ENCODE measurements at regions not wholly inside any gene's neighbourhood (a gene's known extent, or its start where the extent isn't known, plus 50 kb on each side); places are given as distances from the start of the nearest gene placed in this dataset.
"Not testable (repeated sequence)": the region's sequence is repeated elsewhere in the genome, so short reads cannot be mapped to it uniquely, and the experiment has no call there.

DNA sequence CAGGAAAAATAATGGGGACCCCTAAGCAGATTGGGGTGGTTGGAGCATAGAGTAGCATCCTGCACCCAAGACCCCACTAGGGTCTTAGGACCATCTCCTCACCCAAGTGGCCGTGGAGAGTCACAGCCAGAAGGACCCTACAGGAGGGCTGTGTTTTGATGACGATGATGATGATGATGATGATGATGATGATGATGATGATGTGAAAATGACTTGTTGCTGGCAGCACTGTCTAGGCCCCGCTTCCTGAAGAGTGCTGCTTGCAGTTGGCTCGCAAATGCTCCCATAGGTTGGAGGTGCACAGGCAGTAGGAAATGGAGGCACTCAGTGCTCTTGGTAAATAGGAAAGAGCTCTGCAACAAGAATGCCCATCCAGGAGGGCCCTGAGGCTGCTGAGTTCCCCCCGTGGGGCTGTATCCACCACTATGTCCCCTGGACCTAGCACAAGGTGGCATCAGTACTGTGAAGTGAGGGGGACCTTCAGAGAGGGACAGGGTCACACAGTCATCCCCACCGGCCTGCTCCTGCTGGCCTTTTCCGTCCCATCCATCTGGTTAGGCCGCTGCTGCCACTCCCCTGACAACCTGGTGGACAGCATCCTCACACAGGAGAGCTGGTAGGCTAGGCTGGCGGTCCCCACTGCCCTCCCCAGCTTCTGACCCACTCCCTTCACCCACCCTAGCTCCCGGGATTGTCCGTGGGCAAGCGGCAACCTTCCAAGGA is 139.6 kb downstream of the FOXD2 start:
- no peak for DNase-seq

- no peak for DNase-seq
These were observed 140.3 kb downstream of the FOXD2 start for GRCh38 chr1:47578026-47578720.

GRCh38 chr1:47578721-47579419 is 141.0 kb downstream of the FOXD2 start:
- DNase-seq, result no peak

DNA sequence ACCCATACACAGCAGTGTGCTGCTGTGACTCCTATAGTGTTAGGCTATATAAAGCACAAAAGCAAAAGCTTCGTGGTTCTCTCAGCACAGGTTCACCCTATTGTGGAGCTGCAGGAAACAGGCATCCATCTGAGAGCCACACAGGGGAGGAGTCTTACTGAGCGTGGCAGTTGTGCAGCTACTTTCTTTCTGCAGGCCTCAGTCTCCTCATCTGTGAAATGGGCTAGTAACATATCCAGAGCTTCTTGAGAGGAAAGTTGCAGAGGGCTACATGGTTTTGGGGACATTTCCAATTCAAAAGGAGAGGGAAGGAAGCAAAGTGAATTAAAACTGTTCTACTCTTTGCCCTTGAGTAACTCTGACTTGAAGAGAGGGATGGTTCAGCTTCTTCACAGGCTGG is 142.0 kb downstream of the FOXD2 start:
- no peak for DNase-seq

DNA sequence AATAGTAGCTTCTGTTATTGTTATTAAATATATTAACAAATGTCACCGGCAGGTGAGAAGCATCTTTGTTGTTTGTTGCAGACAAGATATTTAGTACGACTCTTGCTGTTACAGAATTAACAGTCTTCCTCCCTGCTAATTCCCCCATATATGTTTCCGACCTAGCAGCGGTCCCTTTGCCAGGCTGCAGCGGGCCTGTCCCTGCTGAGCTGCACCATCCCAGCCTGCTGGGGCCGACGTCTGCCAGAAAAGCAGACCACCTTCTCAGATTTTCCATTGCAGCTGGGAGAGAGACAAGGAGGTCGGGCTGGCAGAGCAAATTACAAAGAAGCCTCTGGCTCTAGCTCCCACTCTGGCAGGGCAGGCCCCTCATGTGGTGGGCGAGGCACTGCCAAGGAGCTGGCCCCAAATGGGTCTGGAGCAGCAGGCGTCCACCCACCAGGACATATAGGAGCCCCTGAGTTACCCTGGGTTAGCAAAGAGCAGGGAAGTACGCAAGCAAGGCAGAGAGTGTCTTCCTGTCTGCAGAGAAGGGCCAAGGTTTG is 142.7 kb downstream of the FOXD2 start:
- no peak for DNase-seq

- no peak for DNase-seq
These were observed 145.2 kb downstream of the FOXD2 start for GRCh38 chr1:47582891-47583608.

GRCh38 chr1:47584249-47584648 is 146.4 kb downstream of the FOXD2 start:
- DNase-seq, result no peak

GRCh38 chr1:47585141-47585902 is 147.5 kb downstream of the FOXD2 start:
- DNase-seq, result no peak

GRCh38 chr1:47587891-47588582 is 150.2 kb downstream of the FOXD2 start:
- DNase-seq, result no peak

- no peak for DNase-seq
These were observed 152.8 kb downstream of the FOXD2 start for GRCh38 chr1:47590523-47591225.

- no peak for DNase-seq
These were observed 154.0 kb downstream of the FOXD2 start for GRCh38 chr1:47591801-47592200.

- DNase-seq, result no peak
These were observed 154.6 kb downstream of the FOXD2 start for GRCh38 chr1:47592296-47593012.

- no peak for DNase-seq
These were observed 155.2 kb downstream of the FOXD2 start for GRCh38 chr1:47593013-47593568.

DNA sequence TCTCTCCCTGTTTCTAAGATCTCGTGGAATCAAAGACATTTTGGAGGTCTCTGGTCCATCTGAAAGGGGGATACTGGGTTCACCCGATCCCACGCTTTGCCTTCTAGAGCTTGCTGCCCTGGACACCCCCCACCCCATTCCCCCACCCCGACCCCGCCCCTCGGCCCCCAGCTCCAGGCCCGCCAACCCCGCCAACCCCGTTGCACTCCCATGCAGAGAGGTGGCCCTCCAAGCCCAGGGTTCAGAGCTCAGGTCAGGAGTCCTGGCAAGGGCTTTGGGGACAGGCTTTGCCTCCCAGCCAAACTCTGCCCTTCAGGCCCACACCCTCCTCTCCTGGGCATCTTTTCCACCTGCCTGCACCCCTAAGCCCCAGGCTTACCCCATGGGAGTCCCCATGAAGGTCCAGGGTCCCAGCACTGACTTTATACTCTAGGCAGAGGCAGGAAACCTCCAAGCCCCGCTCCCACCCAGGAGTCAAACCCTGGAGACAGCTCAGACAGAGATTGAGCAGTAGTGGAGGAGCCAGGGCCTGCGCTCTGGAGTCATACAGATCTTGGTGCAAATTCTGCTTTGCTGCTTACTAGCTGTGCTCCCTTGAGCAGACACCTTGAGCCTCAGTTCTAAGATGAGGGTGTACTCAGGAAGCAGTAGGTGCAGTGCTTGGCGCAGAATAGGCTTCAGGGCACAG is 155.9 kb downstream of the FOXD2 start:
- DNase-seq, result no peak

GRCh38 chr1:47594627-47595026 is 156.8 kb downstream of the FOXD2 start:
- no peak for DNase-seq

DNA sequence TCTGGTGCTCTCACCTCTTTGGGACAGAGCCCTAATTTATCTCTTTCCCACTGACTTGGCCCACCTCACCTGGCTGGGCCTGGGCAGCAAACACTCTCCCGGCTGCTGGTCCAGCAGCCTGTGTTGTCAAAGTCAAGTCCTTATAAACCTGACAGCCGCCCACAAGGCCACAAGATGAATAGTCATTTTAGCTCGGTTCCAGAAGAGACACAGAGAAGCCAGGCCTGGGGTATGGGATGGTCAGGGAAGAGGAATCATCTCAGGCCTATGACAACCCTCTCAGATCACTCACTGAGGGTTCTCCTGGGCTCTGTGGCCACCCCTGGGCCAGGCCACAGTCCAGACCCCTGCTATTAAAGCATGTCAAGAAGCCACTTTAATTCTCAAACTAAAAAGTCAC is 158.5 kb downstream of the FOXD2 start:
- DNase-seq, result no peak

- DNase-seq, result no peak
These were observed 160.5 kb downstream of the FOXD2 start for GRCh38 chr1:47598357-47598756.

DNA sequence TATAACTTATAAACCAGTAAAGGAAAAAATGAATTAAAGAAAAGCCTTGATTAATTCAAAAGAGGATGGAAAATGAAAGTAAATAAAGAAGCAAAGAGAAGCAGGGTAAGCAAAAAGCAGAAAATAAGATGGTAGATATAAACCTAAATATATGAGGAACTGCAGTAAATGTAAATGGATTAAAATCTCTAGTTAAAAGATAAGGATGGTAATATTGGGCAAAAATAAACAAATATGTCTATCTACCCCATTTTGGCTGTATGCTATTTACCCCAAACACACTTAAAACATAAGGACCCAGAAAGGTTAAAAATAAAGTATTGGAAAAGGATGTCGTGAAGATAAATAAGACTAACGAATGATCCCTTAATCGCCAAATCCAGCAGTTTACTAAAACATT is 161.9 kb downstream of the FOXD2 start:
- DNase-seq, result no peak

- DNase-seq, result not testable (repeated sequence)
These were observed 164.6 kb downstream of the FOXD2 start for GRCh38 chr1:47602491-47602890.

Data from NCI-H1930 (cell line).